IMR-90 (cell line): ENCODE measurements at regions not wholly inside any gene's neighbourhood (a gene's known extent, or its start where the extent isn't known, plus 50 kb on each side); places are given as distances from the start of the nearest gene placed in this dataset.

Experiments
- ATAC-seq: fragments of 200-7000 bp; cut with Tn5 transposase; 2 replicates; pipeline ENCODE4 v1.9.1; 2020; ENCODE audit warnings: low read depth, mild to moderate bottlenecking, moderate library complexity
- BruUV-seq: library from RNA; stranded (reverse); fragments of 400-500 nt; replicated peaks from 2 replicates; lab custom pipeline; 2021; lab: Mats Ljungman, UMichigan
- CTCF ChIA-PET: fragments of 300-600 bp; formaldehyde crosslinking; extraction: SDS; loops from one replicate; lab custom pipeline; 2021; ENCODE audit warnings: antibody characterized with exemption; lab: Yijun Ruan, JAX
- POLR2A ChIA-PET: fragments of 300-600 bp; sonication (Branson Sonifier 250); formaldehyde crosslinking; loops from one replicate; lab custom pipeline; 2022; ENCODE audit warnings: antibody characterized with exemption; ENCODE audit not compliant: unreplicated experiment; lab: Charles Lee
- DNase-seq: peaks from one replicate; pipeline ENCODE4 v3.0.0; 2013
- H2AFZ ChIP-seq: replicated peaks from 2 replicates; pipeline ENCODE3; 2013; ENCODE audit warnings: low read length, mild to moderate bottlenecking; ENCODE audit not compliant: poor library complexity
- H2AK5ac ChIP-seq: 2 replicates; pipeline ENCODE4 v1.6.1; 2013; ENCODE audit warnings: low read depth, low read length, inconsistent platforms
- H2AK9ac ChIP-seq: replicated peaks from 2 replicates; pipeline ENCODE3; 2013; ENCODE audit warnings: mild to moderate bottlenecking, low read depth, low read length, moderate library complexity; ENCODE audit not compliant: poor library complexity
- H2BK120ac ChIP-seq: 2 replicates; pipeline ENCODE4 v1.6.1; 2013; ENCODE audit warnings: low read depth, low read length, inconsistent platforms
- H2BK15ac ChIP-seq: 3 replicates; pipeline ENCODE4 v1.6.1; 2013; ENCODE audit warnings: low read depth, low read length, inconsistent platforms
- H2BK20ac ChIP-seq: 2 replicates; pipeline ENCODE4 v1.6.1; 2013; ENCODE audit warnings: low read depth, mild to moderate bottlenecking, inconsistent platforms, low read length, moderate library complexity
- H2BK5ac ChIP-seq: 2 replicates; pipeline ENCODE4 v1.6.1; 2013; ENCODE audit warnings: mild to moderate bottlenecking, low read depth, low read length, inconsistent platforms; ENCODE audit not compliant: poor library complexity, severe bottlenecking
- H3K14ac ChIP-seq: replicated peaks from 2 replicates; pipeline ENCODE4 v1.6.1; 2013; ENCODE audit warnings: low read depth, low read length, inconsistent platforms
- H3K18ac ChIP-seq: 2 replicates; pipeline ENCODE4 v1.6.1; 2013; ENCODE audit warnings: low read depth, low read length, control low read depth
- H3K23ac ChIP-seq: 2 replicates; pipeline ENCODE4 v1.6.1; 2013; ENCODE audit warnings: low read depth, low read length, inconsistent platforms
- H3K27ac ChIP-seq: 2 replicates; pipeline ENCODE4 v1.5.1; 2013; ENCODE audit warnings: mild to moderate bottlenecking, control low read depth, low read length; ENCODE audit not compliant: insufficient read depth
- H3K27me3 ChIP-seq: 2 replicates; pipeline ENCODE4 v1.6.1; 2013; ENCODE audit warnings: low read length; ENCODE audit not compliant: control insufficient read depth, insufficient read depth
- H3K36me3 ChIP-seq: 2 replicates; pipeline ENCODE4 v1.6.1; 2013; ENCODE audit warnings: low read length, mixed read lengths; ENCODE audit not compliant: control insufficient read depth, insufficient read depth
- H3K4ac ChIP-seq: 2 replicates; pipeline ENCODE4 v1.6.1; 2013; ENCODE audit warnings: low read depth, low read length, inconsistent platforms
- H3K4me1 ChIP-seq: 2 replicates; pipeline ENCODE4 v1.6.1; 2013; ENCODE audit warnings: low read length, mixed read lengths; ENCODE audit not compliant: control insufficient read depth, insufficient read depth
- H3K4me2 ChIP-seq: 2 replicates; pipeline ENCODE4 v1.6.1; 2013; ENCODE audit warnings: low read depth, mild to moderate bottlenecking, control low read depth, low read length, moderate library complexity
- H3K4me3 ChIP-seq: 2 replicates; pipeline ENCODE4 v1.5.1; 2013; ENCODE audit warnings: low read depth, mild to moderate bottlenecking, control low read depth, low read length, moderate library complexity; ENCODE audit not compliant: insufficient read depth
- H3K56ac ChIP-seq: 2 replicates; pipeline ENCODE4 v1.6.1; 2013; ENCODE audit warnings: low read length, inconsistent platforms; ENCODE audit not compliant: insufficient read depth; ENCODE audit errors: extremely low read depth
- H3K79me1 ChIP-seq, 2 experiments: 2 replicates each; pipeline ENCODE4 v1.6.1; 2013; ENCODE audit warnings: low read length in 2 of 2, inconsistent platforms in 1 of 2, low read depth in 1 of 2
- H3K9ac ChIP-seq: 2 replicates; pipeline ENCODE4 v1.6.1; 2013; ENCODE audit warnings: low read depth, low read length, control low read depth
- H3K9me1 ChIP-seq: 2 replicates; pipeline ENCODE4 v1.6.1; 2013; ENCODE audit warnings: low read length, inconsistent platforms; ENCODE audit not compliant: insufficient read depth
- H3K9me3 ChIP-seq: 2 replicates; pipeline ENCODE4 v1.6.1; 2013; ENCODE audit warnings: low read length; ENCODE audit not compliant: control insufficient read depth, insufficient read depth
- H4K20me1 ChIP-seq: 2 replicates; pipeline ENCODE4 v1.6.1; 2013; ENCODE audit warnings: low read length, inconsistent platforms; ENCODE audit not compliant: insufficient read depth
- H4K5ac ChIP-seq: 2 replicates; pipeline ENCODE4 v1.6.1; 2013; ENCODE audit warnings: mild to moderate bottlenecking, low read depth, low read length, control low read depth
- H4K8ac ChIP-seq, 2 experiments: 2 replicates each; pipeline ENCODE4 v1.6.1; 2013; ENCODE audit warnings: low read depth in 2 of 2, low read length in 2 of 2, control low read depth in 1 of 2, inconsistent platforms in 1 of 2
- H4K91ac ChIP-seq: 2 replicates; pipeline ENCODE4 v1.6.1; 2013; ENCODE audit warnings: low read depth, low read length, inconsistent platforms; ENCODE audit not compliant: insufficient read depth
- CEBPB ChIP-seq: IDR thresholded peaks from 2 replicates; pipeline ENCODE4 v1.6.1; 2012; ENCODE audit warnings: low read depth, low read length, improper control_type of control experiment
- MXI1 ChIP-seq: IDR thresholded peaks from 2 replicates; pipeline ENCODE4 v1.6.1; 2012; ENCODE audit warnings: low read depth, mild to moderate bottlenecking, low read length, moderate library complexity, borderline replicate concordance
- WGBS, 2 experiments: methylation state at CpG; one replicate each; pipeline versions ENCODE4 v1.1.5 to v1.1.7; 2013; ENCODE audit warnings: missing lambda C conversion rate in 2 of 2; ENCODE audit not compliant: insufficient read length in 1 of 2; ENCODE audit errors: extremely low coverage in 2 of 2; 5-methylcytosine and 5-hydroxymethylcytosine counted together
- dilution Hi-C: fragments of 300-500 bp; cut with HindIII; formaldehyde crosslinking; loops from one replicate; pipeline ENCODE4 v1.14.3; 2018; ENCODE audit warnings: low sequenced_read_pairs; ENCODE audit not compliant: unreplicated experiment
- in situ Hi-C: fragments of 300-500 bp; cut with MboI; formaldehyde crosslinking; loops from 3 replicates; pipeline ENCODE4 v1.14.3; 2019; ENCODE audit warnings: low sequenced_read_pairs, inconsistent platforms, mixed read lengths
- intact Hi-C: fragments of 100-400 bp; cut with micrococcal nuclease; formaldehyde crosslinking; loops from 2 replicates; pipeline ENCODE4 v1.10.0; 2022

GRCh38 chr1:57820356-57821095, 396.7 kb upstream of the DAB1 start:
- dilution Hi-C loops (no loop called here), intact Hi-C loops (no loop called here), in situ Hi-C loops (no loop called here)
- Histone ChIP-seq H3K4me3 (no peak overlapping the region), H3K9ac (no peak overlapping the region), H4K8ac (no peak overlapping the region), H3K4me2 (no peak overlapping the region), H4K5ac (no peak overlapping the region), H3K23ac (no peak overlapping the region), H2AK5ac (no peak overlapping the region), H2BK20ac (no peak overlapping the region), H3K4ac (no peak overlapping the region), H3K18ac (no peak overlapping the region), H3K27me3 (no peaks in the 10 kb centered on the region), H3K36me3 (no peaks in the 10 kb centered on the region), H3K14ac (no peak overlapping the region), H3K27ac (no peak overlapping the region), H2BK15ac (no peak overlapping the region), H3K56ac (no peak overlapping the region), H2AFZ (no peak overlapping the region), H2BK120ac (no peak overlapping the region), H3K9me1 (no peaks in the 10 kb centered on the region), H3K79me1 (no peaks in the 10 kb centered on the region), H2BK5ac (no peak overlapping the region), H3K4me1 (no peaks in the 10 kb centered on the region), H4K91ac (no peak overlapping the region), H4K20me1 (no peaks in the 10 kb centered on the region), H2AK9ac (no peak overlapping the region), H3K9me3 (no peaks in the 10 kb centered on the region)
- TF ChIP-seq CEBPB, result peak; percentile 20; the same call in 1 of the 2 replicates
- no peak for TF ChIP-seq MXI1
- no TSS peak for BruUV-seq
- no CpG with 5 or more reads among the region's 6 CpGs for WGBS, 2 experiments
- ChIA-PET POLR2A (no interaction called here), CTCF (no interaction called here)
- DNase-seq (no peak), ATAC-seq (no peak)
